Neutrophil (primary cell): ENCODE measurements at regions not wholly inside any gene's neighbourhood (a gene's known extent, or its start where the extent isn't known, plus 50 kb on each side); places are given as distances from the start of the nearest gene placed in this dataset.

ENCODE experiments used
- H3K27ac ChIP-seq: fragments of 200-600 bp; sonication (generic); 2 replicates; pipeline ENCODE4 v1.5.1; 2016; ENCODE audit warnings: mild to moderate bottlenecking, moderate library complexity
- H3K27me3 ChIP-seq: fragments of 200-600 bp; sonication (generic); 2 replicates; pipeline ENCODE4 v1.6.0; 2016; ENCODE audit warnings: mild to moderate bottlenecking
- H3K36me3 ChIP-seq: fragments of 200-600 bp; sonication (generic); 2 replicates; pipeline ENCODE4 v1.5.1; 2017
- H3K4me1 ChIP-seq, 2 experiments: fragments of 200-600 bp in 1 of 2; sonication (generic) in 1 of 2; 1 replicate in 1 of 2; 2 replicates in 1 of 2; pipeline versions ENCODE4 v1.5.1 to v1.6.1; 2013 to 2016; ENCODE audit warnings: low read depth in 1 of 2, low read length in 1 of 2, mild to moderate bottlenecking in 1 of 2, moderate library complexity in 1 of 2; ENCODE audit not compliant: control insufficient read depth in 1 of 2, insufficient read depth in 1 of 2
- H3K4me3 ChIP-seq, 2 experiments: fragments of 200-600 bp in 1 of 2; sonication (generic) in 1 of 2; 1 replicate in 1 of 2; 2 replicates in 1 of 2; pipeline ENCODE4 v1.5.1; 2013 to 2016; ENCODE audit warnings: low read depth in 1 of 2, low read length in 1 of 2, mild to moderate bottlenecking in 1 of 2, moderate library complexity in 1 of 2
- H3K9me3 ChIP-seq: fragments of 200-600 bp; sonication (generic); 2 replicates; pipeline ENCODE4 v1.5.1; 2016
- CTCF ChIP-seq: fragments of 200-600 bp; sonication (generic); IDR thresholded peaks from 2 replicates; pipeline ENCODE4 v1.5.1; 2016; ENCODE audit warnings: antibody characterized with exemption

- Histone ChIP-seq H3K4me1 (no peaks in the 10 kb centered on the region), H3K27me3 (no peaks in the 10 kb centered on the region), H3K27ac (no peak overlapping the region), H3K9me3 (no peaks in the 10 kb centered on the region), H3K36me3 (no peaks in the 10 kb centered on the region), H3K4me3 (no peak overlapping the region)
- TF ChIP-seq CTCF = no peak
Measured at GRCh38 chr2:60295636-60295962, 257.9 kb downstream of the BCL11A start.

- Histone ChIP-seq H3K36me3 (no peaks in the 10 kb centered on the region), H3K27me3 (no peaks in the 10 kb centered on the region), H3K27ac (no peak overlapping the region), H3K4me3 (no peak overlapping the region), H3K9me3 (no peaks in the 10 kb centered on the region), H3K4me1 (no peaks in the 10 kb centered on the region)
- TF ChIP-seq CTCF = no peak
Measured at GRCh38 chr2:60294901-60295635, 258.4 kb downstream of the BCL11A start.

GRCh38 chr2:60292242-60292641 is 261.2 kb downstream of the BCL11A start:
- Histone ChIP-seq H3K4me1 (peaks cover 5 to 6% of the 10 kb centered on the region in 2 experiments), H3K36me3 (no peaks in the 10 kb centered on the region), H3K9me3 (no peaks in the 10 kb centered on the region), H3K27me3 (no peaks in the 10 kb centered on the region), H3K4me3 (no peak overlapping the region), H3K27ac (no peak overlapping the region)
- TF ChIP-seq CTCF = no peak

GRCh38 chr2:60290509-60290908 is 262.9 kb downstream of the BCL11A start:
- H3K4me3 ChIP-seq = no peak overlapping the region

GRCh38 chr2:60285626-60286316 is 267.7 kb downstream of the BCL11A start:
- H3K36me3 ChIP-seq = no peaks in the 10 kb centered on the region
- H3K27me3 ChIP-seq = no peaks in the 10 kb centered on the region
- H3K27ac ChIP-seq = no peak overlapping the region
- peaks cover 11 to 17% of the 10 kb centered on the region in 2 experiments for H3K4me1 ChIP-seq
- H3K9me3 ChIP-seq = no peaks in the 10 kb centered on the region
- no peak overlapping the region for H3K4me3 ChIP-seq
- no peak for TF ChIP-seq CTCF

More at GRCh38 chr2:60290509-60290908, 262.9 kb downstream of the BCL11A start:
- TF ChIP-seq CTCF = no peak
- Histone ChIP-seq H3K9me3 (no peaks in the 10 kb centered on the region), H3K4me1 (peaks cover 5 to 11% of the 10 kb centered on the region in 2 experiments), H3K27ac (no peak overlapping the region), H3K36me3 (no peaks in the 10 kb centered on the region), H3K27me3 (no peaks in the 10 kb centered on the region)
